Activated T-helper 1 cell treated with anti-CD3 and anti-CD28 coated beads, Interleukin-2, amount 50 U/mL, for 16 hours (primary cell): ENCODE measurements at regions not wholly inside any gene's neighbourhood (a gene's known extent, or its start where the extent isn't known, plus 50 kb on each side); places are given as distances from the start of the nearest gene placed in this dataset.

Source experiments
- DNase-seq, 2 donors: peaks; one replicate each; pipeline ENCODE4 v3.0.0-alpha.2; 2020; ENCODE audit warnings: low read depth in 1 of 2, low spot score in 1 of 2

GRCh38 chr2:144215701-144216675, 303.9 kb downstream of the ZEB2 start:
- no peak for DNase-seq

- no peak for DNase-seq
Measured at GRCh38 chr2:144215207-144215606, 304.7 kb downstream of the ZEB2 start.

GRCh38 chr2:144213797-144214196, 306.1 kb downstream of the ZEB2 start:
- no peak for DNase-seq

GRCh38 chr2:144211826-144212225, 308.1 kb downstream of the ZEB2 start:
- DNase-seq, result no peak

GRCh38 chr2:144211065-144211464, 308.9 kb downstream of the ZEB2 start:
- DNase-seq, result no peak

GRCh38 chr2:144210076-144210475, 309.8 kb downstream of the ZEB2 start:
- no peak for DNase-seq

GRCh38 chr2:144208924-144209323, 311.0 kb downstream of the ZEB2 start:
- DNase-seq, result no peak

GRCh38 chr2:144206019-144206418, 313.9 kb downstream of the ZEB2 start:
- no peak for DNase-seq

GRCh38 chr2:144201868-144202468, 318.0 kb downstream of the ZEB2 start:
- DNase-seq, result no peak

- DNase-seq, result no peak
Measured at GRCh38 chr2:144201126-144201525, 318.8 kb downstream of the ZEB2 start.

GRCh38 chr2:144198116-144198515, 321.8 kb downstream of the ZEB2 start:
- DNase-seq, result no peak

GRCh38 chr2:144194326-144195071, 325.4 kb downstream of the ZEB2 start:
- DNase-seq, result no peak

- DNase-seq, result no peak
Measured at GRCh38 chr2:144190908-144191605, 328.9 kb downstream of the ZEB2 start.

GRCh38 chr2:144183727-144184126, 336.2 kb downstream of the ZEB2 start:
- peak; percentile 17 to 44 for DNase-seq

- DNase-seq, result no peak
Measured at GRCh38 chr2:144181001-144181400, 338.9 kb downstream of the ZEB2 start.

GRCh38 chr2:144180131-144180530, 339.8 kb downstream of the ZEB2 start:
- DNase-seq, result no peak

GRCh38 chr2:144170179-144170578, 349.7 kb downstream of the ZEB2 start:
- DNase-seq, result no peak

GRCh38 chr2:144166743-144167142, 353.2 kb downstream of the ZEB2 start:
- DNase-seq, result no peak

- no peak for DNase-seq
Measured at GRCh38 chr2:144165599-144166250, 354.2 kb downstream of the ZEB2 start.

GRCh38 chr2:144163592-144163991, 356.3 kb downstream of the ZEB2 start:
- DNase-seq, result no peak

GRCh38 chr2:144162652-144163051, 357.3 kb downstream of the ZEB2 start:
- DNase-seq, result peak in 1 of 2 donors; percentile 3
